ENCODE measurements at regions not wholly inside any gene's neighbourhood (a gene's known extent, or its start where the extent isn't known, plus 50 kb on each side); places are given as distances from the start of the nearest gene placed in this dataset.

DNA sequence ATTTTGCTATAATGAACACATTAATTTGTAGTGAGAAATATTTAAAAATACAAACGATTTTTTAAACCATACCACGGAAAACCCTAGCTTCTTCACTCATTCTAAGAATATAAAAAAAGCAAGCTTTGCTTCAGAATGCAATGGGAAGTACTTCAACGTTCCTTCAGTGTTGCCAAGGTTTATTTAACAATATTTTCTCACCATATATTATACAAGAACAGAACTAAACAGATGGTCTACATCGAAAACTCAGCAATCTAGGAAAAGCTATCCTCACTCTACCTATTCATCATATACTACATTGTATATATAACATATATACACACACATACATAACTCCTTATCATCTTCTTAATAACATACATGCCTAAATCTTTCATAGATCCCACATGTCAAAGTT lies 1047.4 kb downstream of the IGSF11 start:
- TF ChIP-seq, protein P1, sequence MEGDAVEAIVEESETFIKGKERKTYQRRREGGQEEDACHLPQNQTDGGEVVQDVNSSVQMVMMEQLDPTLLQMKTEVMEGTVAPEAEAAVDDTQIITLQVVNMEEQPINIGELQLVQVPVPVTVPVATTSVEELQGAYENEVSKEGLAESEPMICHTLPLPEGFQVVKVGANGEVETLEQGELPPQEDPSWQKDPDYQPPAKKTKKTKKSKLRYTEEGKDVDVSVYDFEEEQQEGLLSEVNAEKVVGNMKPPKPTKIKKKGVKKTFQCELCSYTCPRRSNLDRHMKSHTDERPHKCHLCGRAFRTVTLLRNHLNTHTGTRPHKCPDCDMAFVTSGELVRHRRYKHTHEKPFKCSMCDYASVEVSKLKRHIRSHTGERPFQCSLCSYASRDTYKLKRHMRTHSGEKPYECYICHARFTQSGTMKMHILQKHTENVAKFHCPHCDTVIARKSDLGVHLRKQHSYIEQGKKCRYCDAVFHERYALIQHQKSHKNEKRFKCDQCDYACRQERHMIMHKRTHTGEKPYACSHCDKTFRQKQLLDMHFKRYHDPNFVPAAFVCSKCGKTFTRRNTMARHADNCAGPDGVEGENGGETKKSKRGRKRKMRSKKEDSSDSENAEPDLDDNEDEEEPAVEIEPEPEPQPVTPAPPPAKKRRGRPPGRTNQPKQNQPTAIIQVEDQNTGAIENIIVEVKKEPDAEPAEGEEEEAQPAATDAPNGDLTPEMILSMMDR (IDR thresholded peaks at IDR 0.05) = no peak
- TF ChIP-seq POLR2A (IDR thresholded peaks at IDR 0.05) = no peak

All from adrenal gland (tissue), 5 donors.